PC-3 (cell line): ENCODE measurements at regions not wholly inside any gene's neighbourhood (a gene's known extent, or its start where the extent isn't known, plus 50 kb on each side); places are given as distances from the start of the nearest gene placed in this dataset.

Source experiments
- ATAC-seq: fragments of 200-7000 bp; cut with Tn5 transposase; 2 replicates; pipeline ENCODE4 v1.9.1; 2020; ENCODE audit warnings: mild to moderate bottlenecking, moderate library complexity
- BruUV-seq: library from RNA; stranded (reverse); fragments of 400-500 nt; replicated peaks from 2 replicates; lab custom pipeline; 2021; lab: Mats Ljungman, UMichigan
- CTCF ChIA-PET: fragments of 300-600 bp; sonication (Branson Sonifier 250); formaldehyde crosslinking; loops from one replicate; lab custom pipeline; 2022; ENCODE audit warnings: antibody characterized with exemption; lab: Charles Lee
- POLR2A ChIA-PET: fragments of 300-600 bp; sonication (Branson Sonifier 250); formaldehyde crosslinking; loops from one replicate; lab custom pipeline; 2022; ENCODE audit warnings: antibody characterized with exemption; ENCODE audit not compliant: unreplicated experiment; lab: Charles Lee
- DNase-seq: peaks from one replicate; pipeline ENCODE4 v3.0.0-alpha.2; 2015
- H2AFZ ChIP-seq: fragments of 300-600 bp; sonication (generic); 2 replicates; pipeline ENCODE4 v1.6.0; 2016; ENCODE audit warnings: antibody characterized with exemption, low read length
- H3F3A ChIP-seq: fragments of 300-600 bp; sonication (generic); one replicate; pipeline ENCODE4 v1.6.0; 2017; ENCODE audit warnings: antibody characterized with exemption, low read length, control low read depth, mild to moderate bottlenecking; ENCODE audit not compliant: unreplicated experiment
- H3K27ac ChIP-seq: fragments of 300-600 bp; sonication (generic); 2 replicates; pipeline ENCODE4 v1.5.1; 2016; ENCODE audit warnings: mild to moderate bottlenecking, low read length
- H3K27me3 ChIP-seq: fragments of 300-600 bp; sonication (generic); 2 replicates; pipeline ENCODE4 v1.6.1; 2016; ENCODE audit warnings: low read length, mixed read lengths
- H3K36me3 ChIP-seq: fragments of 300-600 bp; sonication (generic); 2 replicates; pipeline ENCODE4 v1.6.1; 2016; ENCODE audit warnings: low read depth, mixed run types, low read length, mixed read lengths
- H3K4me1 ChIP-seq: fragments of 300-600 bp; sonication (generic); 2 replicates; pipeline ENCODE4 v1.5.1; 2016; ENCODE audit warnings: low read length; ENCODE audit not compliant: insufficient read depth
- H3K4me2 ChIP-seq: fragments of 300-600 bp; sonication (generic); 2 replicates; pipeline ENCODE4 v1.6.0; 2016; ENCODE audit warnings: low read length
- H3K4me3 ChIP-seq: fragments of 300-600 bp; sonication (generic); 2 replicates; pipeline ENCODE4 v1.5.1; 2016; ENCODE audit warnings: mild to moderate bottlenecking, low read length, mixed read lengths
- H3K79me2 ChIP-seq: fragments of 300-600 bp; sonication (generic); 2 replicates; pipeline ENCODE4 v1.6.1; 2017; ENCODE audit warnings: low read length, mixed read lengths
- H3K9ac ChIP-seq: fragments of 300-600 bp; sonication (generic); 2 replicates; pipeline ENCODE4 v1.6.0; 2016; ENCODE audit warnings: mild to moderate bottlenecking, low read length
- H3K9me2 ChIP-seq: fragments of 300-600 bp; sonication (generic); replicated peaks from 2 replicates; pipeline ENCODE4 v1.6.1; 2016; ENCODE audit warnings: mixed run types, low read length, mixed read lengths
- H3K9me3 ChIP-seq: fragments of 300-600 bp; sonication (generic); 2 replicates; pipeline ENCODE4 v1.6.1; 2016; ENCODE audit warnings: low read length, mixed read lengths
- H4K20me1 ChIP-seq: fragments of 300-600 bp; sonication (generic); 2 replicates; pipeline ENCODE4 v1.6.1; 2016; ENCODE audit warnings: low read length, mixed read lengths
- CTCF ChIP-seq: fragments of 300-600 bp; sonication (generic); conservative IDR thresholded peaks from 2 replicates; pipeline ENCODE4 v1.5.1; 2017; ENCODE audit warnings: antibody characterized with exemption, low read depth, mild to moderate bottlenecking, low read length
- EZH2 ChIP-seq: fragments of 300-600 bp; sonication (generic); IDR thresholded peaks from one replicate; pipeline ENCODE4 v1.6.1; 2017; ENCODE audit warnings: antibody characterized with exemption, mild to moderate bottlenecking, low read length; ENCODE audit not compliant: unreplicated experiment
- EZH2phosphoT487 ChIP-seq: fragments of 300-600 bp; sonication (generic); IDR thresholded peaks from 2 replicates; pipeline ENCODE4 v1.6.1; 2018; ENCODE audit warnings: mild to moderate bottlenecking, antibody characterized with exemption, low read length, borderline replicate concordance
- intact Hi-C: fragments of 100-400 bp; cut with micrococcal nuclease; formaldehyde crosslinking; loops from 2 replicates; pipeline ENCODE4 v1.9.0; 2023

- Histone ChIP-seq H3K27ac (no peak overlapping the region), H3K9ac (no peak overlapping the region), H3K4me3 (no peak overlapping the region), H3K79me2 (no peaks in the 10 kb centered on the region), H3K9me2 (no peaks in the 10 kb centered on the region), H3K27me3 (no peaks in the 10 kb centered on the region), H4K20me1 (no peaks in the 10 kb centered on the region), H2AFZ (no peak overlapping the region), H3F3A (no peaks in the 10 kb centered on the region), H3K4me2 (no peak overlapping the region), H3K9me3 (no peaks in the 10 kb centered on the region), H3K4me1 (no peaks in the 10 kb centered on the region), H3K36me3 (no peaks in the 10 kb centered on the region)
- ATAC-seq, result no peak
- BruUV-seq, result no TSS peak
- ChIA-PET CTCF (no interaction called here), POLR2A (no interaction called here)
- intact Hi-C loops, result no loop called here
- DNase-seq, result no peak
- TF ChIP-seq CTCF (no peak), EZH2 (no peak), EZH2phosphoT487 (no peak)
Measured at GRCh38 chr6:63058601-63059000, 152.7 kb upstream of the FKBP1C start.

DNA sequence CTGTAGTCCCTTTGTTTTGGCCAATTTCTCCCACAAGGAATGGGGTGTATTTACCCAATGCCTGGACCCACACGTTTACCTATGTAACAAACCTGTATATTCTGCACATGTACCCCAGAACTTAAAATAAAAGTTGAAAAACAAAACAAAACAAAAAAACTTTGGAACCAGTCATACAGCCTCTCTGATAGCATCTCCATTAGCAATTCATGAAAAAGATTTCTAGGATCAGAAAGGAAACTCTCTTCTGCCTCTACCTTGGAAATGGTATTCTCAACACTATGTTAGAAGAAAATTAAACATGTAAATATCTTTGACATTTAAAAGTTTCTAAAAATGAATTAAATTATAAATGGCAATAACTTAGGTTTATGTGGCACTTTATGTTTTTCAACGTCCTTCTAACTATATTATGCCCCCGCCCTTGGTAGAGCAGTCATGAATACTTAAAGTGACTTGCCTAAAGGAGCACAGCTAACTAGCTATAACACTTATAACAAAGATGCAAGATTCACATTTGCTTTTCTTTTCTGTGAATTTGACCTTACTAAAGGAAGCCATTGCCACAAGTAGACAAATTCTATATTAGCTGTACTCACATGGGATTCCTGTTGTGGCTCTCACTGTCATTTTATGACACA is 147.5 kb upstream of the FKBP1C start:
- Histone ChIP-seq H3K4me1 (no peaks in the 10 kb centered on the region), H3K9me2 (no peaks in the 10 kb centered on the region), H3F3A (no peaks in the 10 kb centered on the region), H3K9me3 (no peaks in the 10 kb centered on the region), H3K9ac (no peak overlapping the region), H2AFZ (no peak overlapping the region), H3K4me2 (no peak overlapping the region), H4K20me1 (no peaks in the 10 kb centered on the region), H3K79me2 (no peaks in the 10 kb centered on the region), H3K4me3 (no peak overlapping the region), H3K27me3 (no peaks in the 10 kb centered on the region), H3K36me3 (no peaks in the 10 kb centered on the region), H3K27ac (no peak overlapping the region)
- no peak for DNase-seq
- no peak for ATAC-seq
- intact Hi-C loops, result no loop called here
- ChIA-PET POLR2A (no interaction called here), CTCF (no interaction called here)
- TF ChIP-seq CTCF (no peak), EZH2phosphoT487 (no peak), EZH2 (no peak)
- BruUV-seq, result no TSS peak

- BruUV-seq, result no TSS peak
- Histone ChIP-seq H3K9ac (no peak overlapping the region), H3K27me3 (no peaks in the 10 kb centered on the region), H3K36me3 (no peaks in the 10 kb centered on the region), H3K4me3 (no peak overlapping the region), H2AFZ (no peak overlapping the region), H3K79me2 (no peaks in the 10 kb centered on the region), H3K4me2 (no peak overlapping the region), H3K9me3 (no peaks in the 10 kb centered on the region), H4K20me1 (no peaks in the 10 kb centered on the region), H3K4me1 (no peaks in the 10 kb centered on the region), H3K27ac (no peak overlapping the region), H3F3A (no peaks in the 10 kb centered on the region), H3K9me2 (no peaks in the 10 kb centered on the region)
- ATAC-seq, result no peak
- DNase-seq, result peak; percentile 6
- no peak for TF ChIP-seq EZH2
- peak; percentile 39; the same call in 1 of the 2 replicates for TF ChIP-seq CTCF
- no peak for TF ChIP-seq EZH2phosphoT487
- POLR2A ChIA-PET, result no interaction called here
- intact Hi-C loops, result loop anchor here (1.0 kb wide), 1 partner anchor 206 kb away; no protein-coding TSS in a partner anchor
- CTCF ChIA-PET, result no interaction called here
Measured at GRCh38 chr6:63066055-63066704, 145.1 kb upstream of the FKBP1C start.
